Fibroblast of peridontal ligament (primary cell): ENCODE measurements at regions not wholly inside any gene's neighbourhood (a gene's known extent, or its start where the extent isn't known, plus 50 kb on each side); places are given as distances from the start of the nearest gene placed in this dataset.
A peak's percentile ranks its signal among the peaks of the same experiment; 100 is the strongest.

ENCODE experiments used
- DNase-seq: peaks from one replicate; pipeline ENCODE4 v3.0.0-alpha.2; 2010; ENCODE audit errors: extremely low read depth

- DNase-seq = no peak
Measured at GRCh38 chr9:107881626-107882300, 392.2 kb upstream of the KLF4 start.

DNA sequence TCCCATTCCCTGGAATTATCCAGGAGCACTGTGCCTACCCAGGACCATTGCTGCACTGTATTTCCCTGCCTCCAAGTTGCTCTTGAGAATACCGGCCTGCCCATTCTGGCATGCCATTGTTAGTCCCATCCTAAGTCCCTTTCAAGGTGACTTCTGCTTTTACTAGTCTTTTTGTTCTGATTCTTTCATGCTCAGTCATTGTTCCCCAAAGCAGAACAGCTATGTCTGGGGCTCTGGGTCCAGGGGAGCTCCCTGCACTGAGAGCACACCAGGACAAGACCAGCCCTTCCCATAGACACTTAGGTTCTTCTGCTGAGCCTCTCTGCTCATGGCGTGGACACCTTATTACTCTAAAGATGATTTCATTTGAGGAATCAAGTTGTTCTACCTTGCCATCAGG lies 388.9 kb upstream of the KLF4 start:
- DNase-seq = no peak

DNA sequence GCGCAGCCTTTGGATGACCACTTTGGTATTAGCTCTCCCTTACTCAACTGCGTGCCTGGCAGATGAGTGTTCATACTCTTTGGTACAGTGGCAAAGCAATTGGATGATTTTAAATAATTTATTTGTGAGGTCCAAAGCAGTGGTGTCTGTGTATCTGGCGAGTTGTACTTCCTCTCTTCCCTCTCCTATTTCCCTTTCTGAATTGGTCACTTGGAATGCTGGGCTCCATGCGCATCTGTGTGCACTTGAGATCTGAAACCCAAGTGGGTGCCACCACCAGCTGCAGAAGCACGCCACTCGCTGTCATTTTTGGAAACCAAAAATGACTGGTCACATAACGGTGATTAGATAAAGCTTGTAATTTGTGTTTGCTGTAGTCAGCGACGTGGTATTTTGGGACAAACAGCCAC lies 386.0 kb upstream of the KLF4 start:
- peak; percentile 65 for DNase-seq

- DNase-seq = peak; percentile 18
Measured at GRCh38 chr9:107874591-107875369, 385.2 kb upstream of the KLF4 start.

DNA sequence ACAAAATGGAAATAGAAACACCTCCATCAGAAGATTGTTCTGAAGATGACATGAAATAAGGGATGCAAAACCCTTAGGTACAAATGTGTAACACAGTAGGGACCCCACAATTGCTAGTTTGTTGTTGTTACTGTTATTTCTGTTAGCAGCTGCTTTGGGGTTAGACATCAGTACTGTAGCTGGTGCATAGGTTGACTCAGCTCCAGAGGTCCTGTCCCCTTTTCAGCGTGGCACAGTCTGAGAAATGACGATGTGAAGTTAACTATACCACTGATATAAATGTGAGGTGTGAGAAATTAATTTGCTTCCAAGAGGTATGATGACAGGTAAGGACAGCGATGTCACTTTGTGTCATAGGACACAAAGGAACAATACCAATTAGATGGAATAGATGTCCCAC lies 384.6 kb upstream of the KLF4 start:
- DNase-seq = no peak

DNA sequence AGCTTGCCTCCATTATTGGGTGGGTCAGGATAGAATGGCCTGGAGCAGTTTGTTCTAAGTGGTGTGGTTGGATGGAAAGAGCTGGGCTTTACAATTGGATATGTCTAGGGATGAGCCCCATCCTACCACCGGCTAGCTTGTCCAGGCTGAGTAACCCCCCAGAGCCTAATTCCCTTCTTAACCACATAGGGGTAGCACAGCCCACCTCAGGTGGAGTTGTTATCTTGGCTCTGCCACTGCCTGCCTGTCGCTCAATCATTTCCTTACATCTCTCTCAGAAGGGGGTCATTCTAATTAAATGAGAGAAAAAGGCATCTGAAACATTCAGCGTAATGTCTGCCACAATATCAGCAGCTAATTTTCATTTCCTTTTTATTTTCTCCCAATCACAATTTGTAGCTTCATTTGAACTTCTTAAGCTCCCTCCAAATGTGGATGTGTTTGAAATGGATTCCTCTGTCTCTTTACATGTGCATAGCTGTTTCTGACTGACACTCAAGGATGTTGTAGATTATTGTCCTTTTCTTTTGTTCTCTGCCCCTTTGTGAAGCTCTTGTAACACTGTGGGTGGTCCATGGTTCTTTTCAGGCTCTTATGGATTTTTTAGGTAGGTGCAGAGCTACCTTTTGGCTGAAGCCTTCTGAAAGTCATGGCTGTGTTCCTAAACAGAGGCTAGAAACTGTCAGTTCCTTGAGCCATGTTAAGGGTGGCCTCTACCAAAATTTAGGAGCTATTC lies 383.1 kb upstream of the KLF4 start:
- DNase-seq = no peak

DNA sequence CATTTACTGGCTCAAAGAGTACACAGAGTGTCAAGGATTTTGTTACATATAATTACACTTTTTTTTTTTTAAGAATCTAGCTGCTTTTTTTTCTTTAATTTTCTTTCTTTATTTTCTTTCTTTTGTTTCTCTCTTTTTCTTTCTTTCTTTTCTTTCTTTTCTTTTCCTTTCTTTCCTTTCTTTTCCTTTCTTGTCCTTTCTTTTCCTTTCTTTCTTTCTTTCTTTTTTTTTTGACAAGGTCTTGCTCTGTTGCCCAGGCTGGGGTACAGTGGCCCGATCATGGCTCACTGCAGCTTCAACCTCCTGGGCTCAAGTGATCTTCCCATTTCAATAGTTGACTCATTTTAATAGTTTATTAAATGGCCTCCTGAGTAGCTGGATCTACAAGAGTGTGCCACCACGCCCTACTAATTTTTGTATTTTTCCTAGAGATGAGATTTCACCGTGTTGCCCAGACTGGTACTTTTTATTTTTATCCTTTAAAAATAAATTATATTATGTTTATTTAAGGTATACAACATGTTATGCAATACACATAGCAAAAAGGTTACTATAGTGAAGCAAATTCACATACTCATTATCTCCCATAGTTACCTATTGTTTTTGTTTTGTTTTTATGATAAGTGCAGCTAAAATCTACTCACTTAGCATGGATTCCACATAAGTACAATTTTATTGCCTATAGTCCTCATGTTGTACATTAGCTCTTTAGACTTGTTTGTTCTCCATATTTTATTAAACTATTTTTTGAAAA lies 381.5 kb upstream of the KLF4 start:
- no peak for DNase-seq

DNA sequence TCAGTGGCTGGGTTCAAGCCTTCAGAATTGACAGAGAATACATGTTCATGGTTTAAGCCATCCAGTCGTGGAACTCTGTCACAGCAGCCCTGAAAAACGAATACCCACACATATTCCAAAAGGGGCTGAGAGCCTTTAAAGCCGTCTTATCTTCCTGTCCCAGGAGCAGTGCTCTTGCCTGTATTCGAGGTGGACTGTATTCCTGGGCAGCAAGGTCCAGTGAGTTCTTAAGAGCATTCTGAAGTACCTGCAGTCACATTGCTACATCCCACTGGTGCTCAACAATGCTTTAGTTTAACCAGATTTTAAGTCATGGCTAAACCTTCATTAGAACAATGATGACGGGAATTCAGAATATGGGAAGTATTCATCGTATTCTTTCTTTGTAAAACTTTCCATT lies 380.7 kb upstream of the KLF4 start:
- DNase-seq = no peak

DNA sequence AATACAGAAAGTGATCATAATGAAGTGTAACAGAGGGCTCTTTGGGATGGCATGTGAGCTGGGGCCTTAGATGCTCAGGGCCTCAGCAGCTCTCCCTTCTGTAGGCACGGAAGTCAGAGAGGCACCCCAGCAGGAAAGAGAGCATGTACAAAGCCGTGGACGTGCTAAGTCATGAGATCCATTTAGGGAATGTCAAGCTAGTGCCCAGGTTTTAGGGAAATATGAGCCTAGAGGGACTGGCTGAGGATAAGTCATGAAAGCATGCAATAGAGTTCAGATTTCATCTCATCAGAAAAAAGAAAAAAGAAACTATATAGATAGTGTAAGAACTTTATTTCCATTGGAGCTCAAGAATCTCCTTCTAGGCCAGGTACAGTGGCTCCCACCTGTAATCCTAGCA lies 379.5 kb upstream of the KLF4 start:
- DNase-seq = peak; percentile 52

DNA sequence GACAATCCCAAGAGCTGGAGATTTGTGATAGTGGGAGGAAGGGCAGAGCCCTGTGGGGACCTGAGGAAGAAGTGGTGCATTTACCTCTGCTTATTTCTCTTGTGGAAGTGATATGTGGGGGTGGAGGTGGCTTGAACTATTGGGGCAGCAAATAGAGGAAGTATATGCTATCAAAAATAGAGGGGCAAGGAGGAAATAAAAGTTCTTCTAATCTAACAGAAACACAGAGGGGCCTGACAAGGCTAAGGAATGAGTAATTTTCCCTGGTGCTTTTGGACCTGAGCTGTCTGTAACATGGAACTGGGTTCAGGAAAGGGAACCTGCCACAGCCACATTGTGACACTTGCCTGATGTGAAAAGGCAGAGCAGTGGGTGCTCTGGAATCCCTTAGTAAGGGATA lies 378.6 kb upstream of the KLF4 start:
- no peak for DNase-seq

GRCh38 chr9:107867738-107868137 lies 378.2 kb upstream of the KLF4 start:
- DNase-seq = no peak

DNA sequence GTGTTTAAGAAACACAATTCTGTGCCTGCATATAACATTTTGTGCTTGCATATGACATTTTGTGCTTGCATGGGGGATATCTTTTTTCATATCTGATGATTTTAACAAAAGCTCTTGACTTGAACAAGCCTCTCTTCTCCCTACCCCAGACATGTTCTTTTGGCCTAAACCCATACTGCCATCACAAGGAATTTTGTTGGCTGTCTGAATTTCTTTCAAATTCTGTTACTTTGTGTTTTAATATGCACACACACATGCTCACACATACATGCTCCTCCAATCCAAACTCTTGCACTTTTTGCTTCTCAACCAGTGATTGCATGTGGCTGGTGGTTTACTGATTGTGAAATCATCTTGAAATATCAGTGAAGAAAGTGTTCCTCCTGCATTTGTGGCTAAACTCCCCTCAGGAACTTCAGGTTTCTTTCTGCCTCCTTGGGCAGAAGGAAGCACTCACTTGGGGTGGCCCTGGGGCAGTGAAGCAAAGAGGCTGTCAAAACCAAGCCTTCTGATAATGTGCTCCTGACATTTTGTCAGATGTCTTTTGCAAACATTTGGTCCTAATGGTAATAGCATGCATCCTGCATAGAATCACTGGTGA lies 377.2 kb upstream of the KLF4 start:
- peak; percentile 80 for DNase-seq

GRCh38 chr9:107863396-107863795 lies 373.8 kb upstream of the KLF4 start:
- DNase-seq = no peak

GRCh38 chr9:107862881-107863280 lies 373.3 kb upstream of the KLF4 start:
- DNase-seq = no peak

DNA sequence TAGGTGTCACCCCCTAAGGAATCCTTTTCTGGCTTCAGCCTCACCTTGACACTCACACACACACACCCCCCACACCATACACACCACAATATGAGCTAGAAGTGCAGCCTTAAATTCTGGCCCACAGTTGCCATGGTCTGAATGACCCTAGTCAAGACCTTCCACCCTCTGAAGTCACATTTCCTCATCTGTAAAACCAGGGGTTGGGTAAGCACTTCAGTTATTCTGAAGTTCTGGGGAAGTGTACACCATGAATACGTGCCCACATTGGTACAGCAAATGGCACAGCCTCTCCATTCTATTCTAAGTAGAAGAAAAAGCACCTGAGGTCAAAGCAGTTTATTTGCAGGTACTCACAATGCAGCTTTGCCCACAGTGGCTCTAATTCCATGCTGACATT lies 372.8 kb upstream of the KLF4 start:
- no peak for DNase-seq

DNA sequence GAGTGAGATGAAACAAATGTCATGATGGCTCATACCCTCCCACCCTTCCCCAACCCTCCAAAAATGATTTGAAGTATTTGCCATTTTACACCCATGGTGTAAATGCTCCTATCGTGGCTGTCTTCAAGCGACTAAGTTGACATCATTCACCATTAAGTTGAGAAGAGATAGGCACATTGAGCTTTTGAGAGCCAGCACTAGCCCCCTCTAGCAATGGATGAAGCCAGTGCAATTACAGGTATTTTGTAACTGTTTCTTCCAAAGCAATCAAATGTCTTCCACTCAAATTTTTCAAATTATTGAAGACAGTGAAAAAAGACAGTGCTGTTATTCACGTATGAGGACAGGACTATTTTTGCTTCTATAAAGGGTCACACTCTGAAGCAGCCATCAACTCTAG lies 371.5 kb upstream of the KLF4 start:
- DNase-seq = no peak

DNA sequence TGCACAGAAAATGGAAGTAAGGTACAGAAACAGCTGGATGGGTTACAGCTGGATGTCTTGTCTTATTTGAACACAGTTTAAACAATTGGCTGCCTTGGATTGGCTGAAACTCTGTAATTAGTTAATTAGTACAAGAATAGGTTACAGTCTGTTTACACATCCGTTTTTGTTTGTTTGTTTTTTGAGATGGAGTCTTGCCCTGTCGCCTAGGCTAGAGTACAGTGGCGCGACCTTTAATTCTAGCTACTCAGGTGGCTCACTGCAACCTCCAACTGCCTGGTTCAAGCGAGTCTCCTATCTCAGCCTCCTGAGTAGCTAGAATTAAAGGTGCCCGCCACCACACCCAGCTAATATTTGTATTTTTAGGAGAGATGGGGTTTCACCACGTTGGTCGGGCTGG lies 368.7 kb upstream of the KLF4 start:
- no peak for DNase-seq

DNA sequence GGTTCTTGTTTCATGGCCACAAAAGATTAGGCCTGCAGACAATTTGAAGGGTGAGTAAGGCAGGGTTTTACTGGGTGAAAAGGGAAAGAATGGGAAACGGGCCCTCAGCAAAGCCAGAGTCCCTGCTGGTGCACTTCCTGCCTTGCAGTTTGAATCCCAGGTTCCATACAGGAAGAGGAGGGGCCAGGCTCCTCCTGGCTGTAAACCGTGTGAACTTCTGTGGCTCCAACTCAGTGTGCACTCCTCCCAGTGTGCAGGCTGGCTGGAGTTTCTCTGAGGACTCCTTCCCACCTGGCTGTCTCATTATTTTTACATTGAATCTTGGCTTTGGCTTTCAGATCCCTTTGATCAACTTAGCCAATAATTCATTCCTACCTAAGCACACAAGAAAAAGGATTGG lies 367.1 kb upstream of the KLF4 start:
- DNase-seq = no peak

DNA sequence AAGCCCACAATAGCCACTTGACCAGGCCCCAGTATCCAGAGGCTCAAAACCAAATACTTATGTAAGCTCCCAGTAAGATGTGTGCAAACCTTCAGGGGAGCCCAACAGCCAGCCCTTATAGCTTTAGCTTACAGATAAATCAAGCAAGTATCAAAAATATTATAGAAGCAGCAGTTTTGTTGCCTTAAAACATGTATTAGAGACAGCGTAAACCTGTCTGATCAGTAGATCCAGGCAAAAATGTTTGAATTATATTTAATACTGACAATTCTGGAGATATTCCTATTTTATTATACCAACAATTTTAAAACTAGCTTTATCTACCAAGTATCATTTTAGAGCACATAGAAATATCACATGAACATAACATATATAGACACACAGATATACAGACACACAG lies 365.6 kb upstream of the KLF4 start:
- no peak for DNase-seq

GRCh38 chr9:107853461-107853860 lies 363.9 kb upstream of the KLF4 start:
- no peak for DNase-seq

GRCh38 chr9:107852891-107853290 lies 363.3 kb upstream of the KLF4 start:
- DNase-seq = no peak

DNA sequence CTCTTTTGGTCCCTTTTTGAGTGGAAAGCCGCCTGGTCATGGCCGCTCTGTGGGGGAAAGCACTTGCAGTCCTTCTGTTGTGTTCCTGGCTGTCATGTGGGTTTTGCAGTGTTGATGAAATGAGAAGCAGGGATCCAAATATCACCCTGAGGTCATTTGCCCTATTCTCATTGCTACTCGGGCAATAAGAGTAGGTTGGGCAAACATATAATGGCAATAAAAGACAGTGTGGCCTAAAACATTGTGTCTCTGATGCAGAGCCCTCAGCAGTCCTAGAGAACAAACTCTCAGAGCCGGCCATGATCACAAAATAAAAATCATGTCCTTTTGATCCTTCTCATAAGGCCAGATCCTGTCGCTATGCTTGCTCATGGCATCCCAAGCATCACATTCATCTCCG lies 361.1 kb upstream of the KLF4 start:
- no peak for DNase-seq
